HG03103 (cell line): ENCODE measurements at regions not wholly inside any gene's neighbourhood (a gene's known extent, or its start where the extent isn't known, plus 50 kb on each side); places are given as distances from the start of the nearest gene placed in this dataset.
"Not testable (repeated sequence)": the region's sequence is repeated elsewhere in the genome, so short reads cannot be mapped to it uniquely, and the experiment has no call there.

Experiments used
- ATAC-seq: cut with Tn5 transposase; IDR thresholded peaks from one replicate; pipeline ENCODE4 v1.9.1; 2021; ENCODE audit warnings: low read depth; ENCODE audit not compliant: unreplicated experiment

DNA sequence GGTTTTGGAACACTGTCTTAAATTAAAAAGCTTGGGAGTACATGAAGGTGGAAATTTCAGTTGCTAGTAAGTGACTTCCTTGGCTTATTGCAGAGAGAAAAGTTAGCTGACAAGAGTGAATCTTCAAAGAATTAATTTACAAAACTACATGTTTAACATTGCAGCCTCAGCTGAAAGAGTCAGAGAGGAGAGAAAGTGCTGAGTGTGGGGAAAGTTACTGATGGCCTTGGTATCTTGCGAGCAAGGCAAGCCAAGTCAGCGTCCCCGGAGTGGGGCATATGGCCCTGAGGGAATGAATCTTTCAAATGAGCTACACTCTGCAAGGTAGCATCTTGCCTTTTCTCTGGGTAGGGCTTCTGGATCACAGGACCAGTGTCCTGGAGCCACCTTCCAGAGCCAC lies 131.3 kb downstream of the LPIN1 start:
- ATAC-seq, result no peak

DNA sequence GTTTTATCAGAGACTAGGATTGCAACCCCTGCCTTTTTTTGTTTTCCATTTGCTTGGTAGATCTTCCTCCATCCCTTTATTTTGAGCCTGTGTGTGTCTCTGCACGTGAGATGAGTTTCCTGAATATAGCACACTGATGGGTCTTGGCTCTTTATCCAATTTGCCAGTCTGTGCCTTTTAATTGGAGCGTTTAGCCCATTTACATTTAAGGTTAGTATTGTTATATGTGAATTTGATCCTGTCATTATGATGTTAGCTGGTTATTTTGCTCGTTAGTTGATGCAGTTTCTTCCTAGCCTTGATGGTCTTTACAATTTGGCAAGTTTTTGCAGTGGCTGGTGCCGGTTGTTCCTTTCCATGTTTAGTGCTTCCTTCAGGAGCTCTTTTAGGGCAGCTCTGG lies 138.8 kb downstream of the LPIN1 start:
- ATAC-seq, result not testable (repeated sequence)

DNA sequence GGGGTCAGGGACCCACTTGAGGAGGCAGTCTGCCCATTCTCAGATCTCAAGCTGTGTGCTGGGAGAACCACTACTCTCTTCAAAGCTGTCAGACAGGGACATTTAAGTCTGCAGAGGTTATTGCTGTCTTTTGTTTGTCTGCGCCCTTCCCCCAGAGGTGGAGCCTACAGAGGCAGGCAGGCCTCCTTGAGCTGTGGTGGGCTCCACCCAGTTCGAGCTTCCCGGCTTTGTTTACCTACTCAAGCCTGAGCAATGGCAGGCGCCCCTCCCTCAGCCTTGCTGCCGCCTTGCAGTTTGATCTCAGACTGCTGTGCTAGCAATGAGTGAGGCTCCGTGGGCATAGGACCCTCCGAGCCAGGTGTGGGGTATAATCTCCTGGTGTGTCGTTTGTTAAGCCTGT lies 140.5 kb downstream of the LPIN1 start:
- ATAC-seq, result not testable (repeated sequence)

- ATAC-seq, result no peak
These were observed 142.8 kb downstream of the LPIN1 start for GRCh38 chr2:11889101-11889850.

DNA sequence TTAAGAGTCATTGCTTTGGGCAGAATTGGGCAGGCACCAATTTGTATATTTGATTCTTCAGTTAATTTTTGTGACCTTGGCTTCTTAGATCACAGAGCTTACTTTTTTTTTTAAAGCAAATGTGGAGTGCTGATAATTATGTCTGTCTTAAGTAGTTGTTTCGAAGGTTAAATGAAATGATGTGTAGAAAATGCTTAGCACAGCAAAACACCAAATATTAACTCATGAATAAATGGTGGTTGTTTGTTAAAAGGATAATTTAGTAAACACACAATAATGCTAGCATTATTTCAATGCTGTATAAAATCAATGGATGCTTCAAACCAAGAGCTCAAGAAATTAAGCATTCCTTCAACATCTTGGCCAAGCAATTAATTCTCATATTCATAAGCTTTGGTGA lies 143.4 kb downstream of the LPIN1 start:
- no peak for ATAC-seq

- no peak for ATAC-seq
These were observed 144.6 kb downstream of the LPIN1 start for GRCh38 chr2:11891028-11891427.

GRCh38 chr2:11891671-11892440 lies 145.4 kb downstream of the LPIN1 start:
- no peak for ATAC-seq

DNA sequence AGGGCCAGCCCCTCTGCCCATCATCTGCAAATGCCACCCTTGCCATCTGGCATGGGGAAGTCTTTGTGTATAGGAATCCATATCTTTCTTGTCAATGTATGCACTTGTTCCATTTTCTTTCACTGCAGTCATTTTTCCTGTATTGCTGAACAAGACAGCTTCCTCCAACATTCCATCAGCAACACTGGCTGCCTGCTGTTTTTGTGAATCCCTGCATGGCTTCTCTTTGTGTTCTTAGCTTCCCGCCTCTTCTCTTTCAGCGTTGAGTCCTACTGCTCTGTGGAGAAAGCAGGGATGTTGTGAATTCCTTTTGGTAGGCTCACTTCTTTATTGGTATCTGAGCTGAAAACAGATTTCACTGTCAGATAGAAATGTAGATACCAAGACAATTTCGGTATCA lies 150.0 kb downstream of the LPIN1 start:
- no peak for ATAC-seq

DNA sequence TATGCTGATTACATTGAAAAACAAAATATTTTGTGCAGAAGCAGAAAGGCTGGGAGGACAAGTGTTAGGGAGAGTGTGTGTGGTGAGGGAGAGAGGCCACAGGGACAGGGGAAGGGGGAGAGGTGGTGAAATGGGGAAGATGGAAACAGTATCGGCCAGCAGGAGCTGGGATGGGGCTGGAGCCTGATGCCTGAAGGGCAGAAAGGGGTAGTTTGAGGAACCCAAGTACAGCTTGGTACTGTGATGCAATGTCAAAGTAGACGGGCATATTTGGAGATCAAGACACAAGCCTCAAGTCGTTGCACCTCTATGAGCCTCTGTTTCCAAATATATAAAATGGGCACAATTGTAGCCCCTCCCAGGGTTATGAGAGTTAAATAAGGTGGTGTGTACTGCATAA lies 152.1 kb downstream of the LPIN1 start:
- ATAC-seq, result no peak

GRCh38 chr2:11899264-11899818 lies 152.9 kb downstream of the LPIN1 start:
- no peak for ATAC-seq

GRCh38 chr2:11900891-11901290 lies 154.5 kb downstream of the LPIN1 start:
- not testable (repeated sequence) for ATAC-seq

DNA sequence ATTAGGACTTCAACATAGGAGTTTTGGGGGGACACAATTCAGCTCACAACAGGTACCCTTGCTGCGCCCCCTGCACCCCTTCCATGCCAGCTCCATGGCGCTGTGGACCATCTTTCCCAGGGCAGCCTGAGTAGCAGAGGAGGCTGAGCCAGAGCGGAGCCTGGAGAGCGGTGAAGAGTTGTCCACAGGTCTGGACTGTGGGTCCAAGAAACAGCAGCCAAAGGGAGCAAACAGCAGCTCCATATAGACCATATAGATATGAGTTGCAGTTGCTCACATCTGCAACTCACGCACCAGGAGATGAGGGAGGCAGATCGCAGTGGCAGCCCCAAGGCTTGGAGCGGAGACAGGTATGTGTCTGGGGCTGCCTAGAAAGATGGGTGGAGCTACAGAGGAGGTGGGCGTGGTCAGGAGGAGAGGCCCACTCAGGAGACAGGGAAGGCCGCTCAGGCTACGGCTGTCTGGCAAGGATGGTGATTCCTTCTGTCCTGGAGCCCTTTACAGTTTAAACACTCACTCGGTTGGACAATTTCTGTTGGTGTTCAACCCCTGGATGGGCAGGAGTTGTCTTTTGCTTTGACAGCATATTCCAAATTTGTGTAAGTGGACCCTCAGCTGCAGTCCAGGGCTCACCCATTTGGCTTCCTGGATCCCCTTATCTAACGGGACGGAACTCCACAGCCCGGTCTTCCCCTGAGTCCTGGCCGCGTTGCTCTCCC lies 155.1 kb downstream of the LPIN1 start:
- ATAC-seq, result no peak

DNA sequence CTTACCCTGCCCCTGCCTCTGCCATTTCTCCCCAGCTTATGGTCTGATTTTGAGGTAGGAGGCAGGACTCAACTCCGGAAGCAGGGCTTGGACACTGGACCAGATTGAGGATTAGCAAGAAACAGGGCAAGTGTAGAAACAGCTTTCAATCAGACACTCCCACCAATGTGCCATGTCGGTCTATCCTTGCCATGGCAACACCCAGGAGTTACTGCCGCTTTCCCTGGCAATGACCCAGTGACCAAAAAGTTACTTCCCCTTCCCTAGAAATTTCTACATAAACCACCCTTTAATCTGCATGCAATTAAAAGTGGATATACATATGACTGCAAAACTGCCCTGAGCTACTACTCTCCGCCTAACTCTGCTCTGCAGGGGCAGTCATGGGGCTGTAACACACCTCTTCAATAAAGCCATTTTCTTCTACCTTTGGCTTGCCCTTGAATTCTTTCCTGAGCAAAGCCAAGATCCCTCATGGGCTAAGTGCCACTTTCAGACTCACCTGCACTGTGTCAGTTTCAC lies 156.7 kb downstream of the LPIN1 start:
- no peak for ATAC-seq

- ATAC-seq, result no peak
These were observed 157.6 kb downstream of the LPIN1 start for GRCh38 chr2:11904029-11904428.

GRCh38 chr2:11904941-11905340 lies 158.5 kb downstream of the LPIN1 start:
- no peak for ATAC-seq

DNA sequence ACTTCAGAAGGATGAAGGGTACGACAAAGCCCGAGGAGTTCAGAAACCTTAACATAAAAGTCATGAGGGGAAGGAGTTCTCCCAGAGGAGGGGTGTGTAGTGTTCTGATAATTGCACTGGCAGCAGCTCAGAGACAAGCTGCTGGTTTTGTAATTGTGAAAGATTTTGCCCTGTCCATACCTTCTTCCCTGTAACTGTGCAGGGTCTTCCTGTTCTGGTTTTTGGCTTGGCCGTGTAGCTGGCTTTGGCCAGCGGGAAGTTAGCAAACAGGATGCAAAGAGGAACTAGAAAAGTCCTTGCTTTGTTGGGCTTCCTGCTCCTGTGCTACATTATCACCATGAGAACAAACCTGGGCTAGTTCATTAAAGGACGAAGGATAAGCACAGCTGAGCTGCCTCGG lies 160.8 kb downstream of the LPIN1 start:
- no peak for ATAC-seq

DNA sequence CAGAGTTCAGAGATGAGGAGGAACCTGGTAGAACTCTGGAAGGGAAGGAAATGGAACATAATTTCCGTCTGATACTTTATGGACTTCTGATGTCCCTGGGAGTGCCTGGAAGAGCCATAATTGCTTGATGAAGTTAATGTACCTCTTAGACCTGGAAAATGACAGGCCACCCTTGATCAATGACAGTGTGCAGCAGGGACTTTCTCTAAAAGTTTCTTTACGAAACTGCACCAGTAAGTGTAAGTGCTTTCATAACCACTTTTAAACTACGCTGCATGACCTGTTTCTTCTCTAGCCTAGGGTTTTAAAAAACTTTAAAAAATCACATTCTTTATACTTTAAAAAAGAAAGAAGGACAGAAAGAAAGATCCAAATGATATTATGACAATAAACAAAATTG lies 164.5 kb downstream of the LPIN1 start:
- no peak for ATAC-seq

DNA sequence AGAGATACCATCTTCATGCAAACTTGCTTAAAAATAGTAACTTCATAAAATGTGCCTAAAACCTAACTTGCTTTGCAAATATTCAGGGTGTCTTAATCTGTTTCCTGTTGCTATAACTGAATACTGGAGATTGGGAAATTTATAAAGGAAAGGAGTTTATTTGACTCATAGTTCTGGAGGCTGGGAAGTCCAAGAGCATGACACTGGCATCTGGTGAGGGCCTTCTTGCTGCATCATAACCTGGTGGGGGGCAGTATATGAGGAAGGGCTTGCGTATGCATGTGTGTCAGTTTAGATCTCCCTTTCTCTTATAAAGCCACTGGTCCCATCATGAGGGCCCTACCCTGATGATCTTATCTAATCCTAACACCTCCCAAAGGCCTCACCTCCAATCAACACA lies 166.5 kb downstream of the LPIN1 start:
- no peak for ATAC-seq

DNA sequence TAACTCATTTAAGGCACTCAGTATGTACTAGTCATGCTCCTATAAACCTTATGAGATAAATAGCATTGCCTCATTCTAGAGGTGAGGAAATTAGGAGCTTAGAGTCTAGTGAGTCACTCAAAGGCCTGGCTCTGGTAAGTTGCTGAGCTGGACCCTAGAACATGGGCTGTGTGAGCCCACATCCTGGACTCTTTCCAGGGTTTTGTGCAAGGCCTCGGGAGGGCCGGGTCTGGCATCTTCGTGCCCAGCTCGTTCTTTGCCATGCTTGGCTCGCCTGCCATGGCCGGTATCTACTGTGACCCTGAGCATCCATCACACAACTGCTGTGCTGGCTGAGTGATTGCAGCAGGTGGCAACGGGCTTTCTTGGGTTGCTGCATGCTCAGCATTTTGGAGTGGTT lies 168.0 kb downstream of the LPIN1 start:
- ATAC-seq, result no peak

DNA sequence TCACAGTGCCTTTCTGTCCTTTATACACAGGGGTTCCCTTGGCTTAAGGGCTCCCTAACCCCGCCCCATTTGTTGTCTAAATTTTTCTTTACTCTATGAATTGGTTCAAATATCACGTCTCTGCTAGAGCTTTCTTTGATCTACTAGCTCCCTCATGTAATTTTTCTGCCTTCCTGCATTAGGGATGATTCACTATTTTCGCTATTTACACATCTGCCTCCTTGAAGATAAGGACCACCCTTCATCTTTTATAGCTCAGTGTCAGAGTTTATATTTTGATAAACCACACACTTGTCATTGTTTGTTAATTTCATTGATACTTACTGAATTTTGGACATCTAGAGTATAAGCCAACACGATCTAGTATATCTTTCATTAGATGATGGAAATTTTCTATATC lies 169.2 kb downstream of the LPIN1 start:
- no peak for ATAC-seq

DNA sequence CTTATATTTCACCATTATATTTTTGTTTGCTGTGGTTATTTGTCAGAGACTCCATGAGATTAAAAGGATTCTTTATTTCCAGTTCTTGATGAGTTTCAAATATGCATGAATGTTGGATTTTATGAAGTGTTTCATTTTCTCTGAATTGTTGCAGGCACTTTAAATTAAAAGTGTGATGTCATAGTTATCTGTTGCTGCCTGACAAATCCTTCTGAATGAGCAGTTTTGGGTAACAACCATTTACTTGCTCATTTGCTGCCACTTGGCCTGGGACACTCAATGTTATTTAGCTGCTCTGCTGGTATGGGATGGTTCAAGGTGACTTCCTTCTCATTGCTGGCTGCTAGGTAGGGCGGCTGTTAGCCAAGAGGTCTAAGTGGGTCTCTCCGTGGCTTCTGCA lies 173.5 kb downstream of the LPIN1 start:
- no peak for ATAC-seq
